Skeletal muscle cell (primary cell): ENCODE measurements at regions not wholly inside any gene's neighbourhood (a gene's known extent, or its start where the extent isn't known, plus 50 kb on each side); places are given as distances from the start of the nearest gene placed in this dataset.
A peak's percentile ranks its signal among the peaks of the same experiment; 100 is the strongest.

Experiments used
- DNase-seq: peaks from one replicate; pipeline ENCODE4 v3.0.0-alpha.2; 2010; ENCODE audit warnings: low read depth
- H3K4me3 ChIP-seq: 2 replicates; pipeline ENCODE4 v1.5.1; 2011; ENCODE audit warnings: low read depth, mild to moderate bottlenecking, control low read depth, low read length, moderate library complexity

- DNase-seq, result no peak
Observed at GRCh38 chr20:17860301-17861197, 108.0 kb downstream of the SNX5 start.

GRCh38 chr20:17859616-17860232 lies 108.9 kb downstream of the SNX5 start:
- H3K4me3 ChIP-seq, result no peak overlapping the region
- no peak for DNase-seq

More at GRCh38 chr20:17860301-17861197, 108.0 kb downstream of the SNX5 start:
- no peak overlapping the region for H3K4me3 ChIP-seq

- DNase-seq, result no peak
- H3K4me3 ChIP-seq, result no peak overlapping the region
Observed at GRCh38 chr20:17859002-17859615, 109.5 kb downstream of the SNX5 start.

- no peak for DNase-seq
- no peak overlapping the region for H3K4me3 ChIP-seq
Observed at GRCh38 chr20:17858450-17859001, 110.1 kb downstream of the SNX5 start.

GRCh38 chr20:17857639-17858449 lies 110.8 kb downstream of the SNX5 start:
- H3K4me3 ChIP-seq, result no peak overlapping the region
- no peak for DNase-seq

GRCh38 chr20:17856837-17857605 lies 111.6 kb downstream of the SNX5 start:
- no peak for DNase-seq
- H3K4me3 ChIP-seq, result no peak overlapping the region

GRCh38 chr20:17856024-17856564 lies 112.5 kb downstream of the SNX5 start:
- H3K4me3 ChIP-seq, result no peak overlapping the region
- DNase-seq, result no peak

- DNase-seq, result no peak
- H3K4me3 ChIP-seq, result no peak overlapping the region
Observed at GRCh38 chr20:17854307-17854903, 114.2 kb downstream of the SNX5 start.

- no peak overlapping the region for H3K4me3 ChIP-seq
- no peak for DNase-seq
Observed at GRCh38 chr20:17852323-17852722, 116.3 kb downstream of the SNX5 start.

GRCh38 chr20:17850684-17851026 lies 117.9 kb downstream of the SNX5 start:
- H3K4me3 ChIP-seq, result no peak overlapping the region
- no peak for DNase-seq

- no peak overlapping the region for H3K4me3 ChIP-seq
Observed at GRCh38 chr20:17849901-17850683, 118.5 kb downstream of the SNX5 start.

GRCh38 chr20:17849138-17849900 lies 119.3 kb downstream of the SNX5 start:
- H3K4me3 ChIP-seq, result no peak overlapping the region

More at GRCh38 chr20:17849901-17850683, 118.5 kb downstream of the SNX5 start:
- peak; percentile 78 for DNase-seq

GRCh38 chr20:17848249-17849048 lies 120.1 kb downstream of the SNX5 start:
- no peak overlapping the region for H3K4me3 ChIP-seq
- DNase-seq, result no peak

More at GRCh38 chr20:17849138-17849900, 119.3 kb downstream of the SNX5 start:
- no peak for DNase-seq

- no peak for DNase-seq
- no peak overlapping the region for H3K4me3 ChIP-seq
Observed at GRCh38 chr20:17845701-17846475, 122.7 kb downstream of the SNX5 start.
